NB4 (cell line): ENCODE measurements at regions not wholly inside any gene's neighbourhood (a gene's known extent, or its start where the extent isn't known, plus 50 kb on each side); places are given as distances from the start of the nearest gene placed in this dataset.
A peak's percentile ranks its signal among the peaks of the same experiment; 100 is the strongest.

ENCODE experiments used
- DNase-seq: peaks from one replicate; pipeline ENCODE4 v3.0.0; 2010; ENCODE audit warnings: low read depth
- H3K4me3 ChIP-seq: one replicate; pipeline ENCODE4 v1.5.1; 2011; ENCODE audit warnings: mild to moderate bottlenecking, low read depth, low read length, moderate library complexity
- CTCF ChIP-seq: IDR thresholded peaks from one replicate; pipeline ENCODE4 v1.5.1; 2012; ENCODE audit warnings: low read depth, low read length
- MAX ChIP-seq: IDR thresholded peaks from 2 replicates; pipeline ENCODE4 v1.6.1; 2011; ENCODE audit warnings: low read depth, low read length
- MYC ChIP-seq: IDR thresholded peaks from 2 replicates; pipeline ENCODE4 v1.6.1; 2011; ENCODE audit warnings: low read depth, low read length
- POLR2A ChIP-seq: IDR thresholded peaks from 2 replicates; pipeline ENCODE4 v1.6.1; 2011; ENCODE audit warnings: mild to moderate bottlenecking; ENCODE audit not compliant: insufficient read length; ENCODE audit errors: extremely low read depth

GRCh38 chr2:21633911-21634310 is 510.1 kb downstream of the TDRD15 start:
- no peak overlapping the region for H3K4me3 ChIP-seq
- DNase-seq, result no peak
- TF ChIP-seq MAX (no peak), POLR2A (no peak), CTCF (no peak), MYC (no peak)

GRCh38 chr2:21640046-21640445 is 516.3 kb downstream of the TDRD15 start:
- DNase-seq, result no peak
- H3K4me3 ChIP-seq, result no peak overlapping the region
- no peak for TF ChIP-seq MYC
- TF ChIP-seq MAX, result no peak
- TF ChIP-seq CTCF, result no peak
- no peak for TF ChIP-seq POLR2A

GRCh38 chr2:21642647-21643046 is 518.9 kb downstream of the TDRD15 start:
- DNase-seq, result no peak
- TF ChIP-seq POLR2A (no peak), MAX (peak; percentile 29; the same call in 1 of the 2 replicates)
- no peak overlapping the region for H3K4me3 ChIP-seq

- no peak for DNase-seq
- TF ChIP-seq MAX (no peak), MYC (no peak), POLR2A (no peak), CTCF (no peak)
- no peak overlapping the region for H3K4me3 ChIP-seq
These were observed 519.4 kb downstream of the TDRD15 start for GRCh38 chr2:21643180-21643579.

GRCh38 chr2:21644266-21644665 is 520.5 kb downstream of the TDRD15 start:
- H3K4me3 ChIP-seq, result no peak overlapping the region
- TF ChIP-seq MAX (no peak), POLR2A (no peak), MYC (no peak), CTCF (no peak)
- DNase-seq, result no peak

GRCh38 chr2:21646345-21646744 is 522.6 kb downstream of the TDRD15 start:
- no peak for DNase-seq
- TF ChIP-seq MAX, result no peak
- no peak for TF ChIP-seq POLR2A
- no peak for TF ChIP-seq CTCF
- TF ChIP-seq MYC, result no peak
- H3K4me3 ChIP-seq, result no peak overlapping the region
